ENCODE measurements at regions not wholly inside any gene's neighbourhood (a gene's known extent, or its start where the extent isn't known, plus 50 kb on each side); places are given as distances from the start of the nearest gene placed in this dataset.
"Not testable (repeated sequence)": the region's sequence is repeated elsewhere in the genome, so short reads cannot be mapped to it uniquely, and the experiment has no call there.

GRCh38 chr18:22691946-22692710, 241.0 kb upstream of the RBBP8 start:
- H3K27ac Mint-ChIP-seq: no peak overlapping the region
- DNase-seq (ENCODE audit: low spot score in 2 of 2) (no peak), ATAC-seq (ENCODE audit: low read depth) (no peak)
- no peaks in the 10 kb centered on the region for H3K4me1 Mint-ChIP-seq
- H3K4me3 Mint-ChIP-seq: no peak overlapping the region
- no peaks in the 10 kb centered on the region for H3K36me3 Mint-ChIP-seq
- H3K27me3 Mint-ChIP-seq: peaks cover under 1% of the 10 kb centered on the region
- H3K9me3 Mint-ChIP-seq: peaks cover 3% of the 10 kb centered on the region

- DNase-seq (ENCODE audit: low spot score in 2 of 2) (no peak), ATAC-seq (ENCODE audit: low read depth) (no peak)
These were observed 238.2 kb upstream of the RBBP8 start for GRCh38 chr18:22694954-22695353.

GRCh38 chr18:22695674-22696073, 237.5 kb upstream of the RBBP8 start:
- ATAC-seq (ENCODE audit: low read depth) (no peak), DNase-seq (ENCODE audit: low spot score in 2 of 2) (no peak)
- H3K36me3 Mint-ChIP-seq: no peaks in the 10 kb centered on the region
- no peaks in the 10 kb centered on the region for H3K4me1 Mint-ChIP-seq
- H3K4me3 Mint-ChIP-seq: no peak overlapping the region
- peaks cover 5% of the 10 kb centered on the region for H3K9me3 Mint-ChIP-seq
- peaks cover 3% of the 10 kb centered on the region for H3K27me3 Mint-ChIP-seq
- no peak overlapping the region for H3K27ac Mint-ChIP-seq

More at GRCh38 chr18:22694954-22695353, 238.2 kb upstream of the RBBP8 start:
- Mint-ChIP-seq H3K27me3 (peaks cover 2% of the 10 kb centered on the region), H3K9me3 (peaks cover 5% of the 10 kb centered on the region), H3K27ac (no peak overlapping the region), H3K36me3 (no peaks in the 10 kb centered on the region), H3K4me1 (no peaks in the 10 kb centered on the region), H3K4me3 (no peak overlapping the region)

- H3K27me3 Mint-ChIP-seq: peaks cover 3% of the 10 kb centered on the region
- DNase-seq (ENCODE audit: low spot score in 2 of 2): no peak
- H3K4me3 Mint-ChIP-seq: no peak overlapping the region
- no peaks in the 10 kb centered on the region for H3K4me1 Mint-ChIP-seq
- no peak overlapping the region for H3K27ac Mint-ChIP-seq
- no peak for ATAC-seq (ENCODE audit: low read depth)
- H3K36me3 Mint-ChIP-seq: no peaks in the 10 kb centered on the region
- peaks cover 5% of the 10 kb centered on the region for H3K9me3 Mint-ChIP-seq
These were observed 235.6 kb upstream of the RBBP8 start for GRCh38 chr18:22697561-22697960.

- Mint-ChIP-seq H3K9me3 (peaks cover 5% of the 10 kb centered on the region), H3K27me3 (peaks cover 3% of the 10 kb centered on the region), H3K4me1 (no peaks in the 10 kb centered on the region), H3K27ac (no peak overlapping the region), H3K36me3 (no peaks in the 10 kb centered on the region), H3K4me3 (no peak overlapping the region)
- DNase-seq (ENCODE audit: low spot score in 2 of 2): no peak
- ATAC-seq (ENCODE audit: low read depth): no peak
These were observed 234.4 kb upstream of the RBBP8 start for GRCh38 chr18:22698711-22699110.

GRCh38 chr18:22699629-22700028, 233.5 kb upstream of the RBBP8 start:
- Mint-ChIP-seq H3K36me3 (no peaks in the 10 kb centered on the region), H3K9me3 (peaks cover 2% of the 10 kb centered on the region), H3K4me1 (no peaks in the 10 kb centered on the region), H3K27ac (no peak overlapping the region), H3K27me3 (peaks cover 3% of the 10 kb centered on the region), H3K4me3 (no peak overlapping the region)
- DNase-seq (ENCODE audit: low spot score in 2 of 2) (no peak), ATAC-seq (ENCODE audit: low read depth) (no peak)

- ATAC-seq (ENCODE audit: low read depth) (no peak), DNase-seq (ENCODE audit: low spot score in 2 of 2) (no peak)
- Mint-ChIP-seq H3K27ac (no peak overlapping the region), H3K36me3 (no peaks in the 10 kb centered on the region), H3K27me3 (peaks cover 3% of the 10 kb centered on the region), H3K4me1 (no peaks in the 10 kb centered on the region), H3K4me3 (no peak overlapping the region), H3K9me3 (peaks cover 2% of the 10 kb centered on the region)
These were observed 232.2 kb upstream of the RBBP8 start for GRCh38 chr18:22700920-22701319.

- ATAC-seq (ENCODE audit: low read depth) (no peak), DNase-seq (ENCODE audit: low spot score in 2 of 2) (no peak)
- no peak overlapping the region for H3K27ac Mint-ChIP-seq
- H3K4me3 Mint-ChIP-seq: no peak overlapping the region
- peaks cover 4% of the 10 kb centered on the region for H3K9me3 Mint-ChIP-seq
- H3K4me1 Mint-ChIP-seq: no peaks in the 10 kb centered on the region
- peaks cover 3% of the 10 kb centered on the region for H3K27me3 Mint-ChIP-seq
- no peaks in the 10 kb centered on the region for H3K36me3 Mint-ChIP-seq
These were observed 231.8 kb upstream of the RBBP8 start for GRCh38 chr18:22701326-22701725.

- Mint-ChIP-seq H3K4me3 (no peak overlapping the region), H3K27me3 (peaks cover 3% of the 10 kb centered on the region), H3K4me1 (no peaks in the 10 kb centered on the region), H3K9me3 (peaks cover 4% of the 10 kb centered on the region), H3K27ac (no peak overlapping the region), H3K36me3 (no peaks in the 10 kb centered on the region)
- no peak for DNase-seq (ENCODE audit: low spot score in 2 of 2)
- no peak for ATAC-seq (ENCODE audit: low read depth)
These were observed 231.3 kb upstream of the RBBP8 start for GRCh38 chr18:22701795-22702194.

GRCh38 chr18:22702806-22703205, 230.3 kb upstream of the RBBP8 start:
- H3K4me1 Mint-ChIP-seq: no peaks in the 10 kb centered on the region
- H3K4me3 Mint-ChIP-seq: no peak overlapping the region
- peaks cover 3% of the 10 kb centered on the region for H3K27me3 Mint-ChIP-seq
- H3K36me3 Mint-ChIP-seq: no peaks in the 10 kb centered on the region
- DNase-seq (ENCODE audit: low spot score in 2 of 2) (no peak), ATAC-seq (ENCODE audit: low read depth) (no peak)
- H3K27ac Mint-ChIP-seq: no peak overlapping the region
- H3K9me3 Mint-ChIP-seq: peaks cover 4% of the 10 kb centered on the region

GRCh38 chr18:22703883-22704585, 229.1 kb upstream of the RBBP8 start:
- Mint-ChIP-seq H3K27me3 (peaks cover 3% of the 10 kb centered on the region), H3K4me3 (no peak overlapping the region)
- DNase-seq (ENCODE audit: low spot score in 2 of 2): peak in 1 of 2 donors; percentile 11

GRCh38 chr18:22704586-22704918, 228.6 kb upstream of the RBBP8 start:
- Mint-ChIP-seq H3K36me3 (no peaks in the 10 kb centered on the region), H3K4me1 (no peaks in the 10 kb centered on the region), H3K4me3 (no peak overlapping the region), H3K27me3 (peaks cover 3% of the 10 kb centered on the region), H3K27ac (no peak overlapping the region), H3K9me3 (peaks cover 4% of the 10 kb centered on the region)
- no peak for DNase-seq (ENCODE audit: low spot score in 2 of 2)
- ATAC-seq (ENCODE audit: low read depth): no peak

More at GRCh38 chr18:22703883-22704585, 229.1 kb upstream of the RBBP8 start:
- no peak for ATAC-seq (ENCODE audit: low read depth)
- Mint-ChIP-seq H3K9me3 (peaks cover 4% of the 10 kb centered on the region), H3K36me3 (no peaks in the 10 kb centered on the region), H3K27ac (no peak overlapping the region), H3K4me1 (no peaks in the 10 kb centered on the region)

- Mint-ChIP-seq H3K4me3 (no peak overlapping the region), H3K4me1 (no peaks in the 10 kb centered on the region), H3K36me3 (no peaks in the 10 kb centered on the region), H3K27me3 (no peaks in the 10 kb centered on the region), H3K9me3 (peaks cover 2% of the 10 kb centered on the region), H3K27ac (no peak overlapping the region)
- ATAC-seq (ENCODE audit: low read depth) (no peak), DNase-seq (ENCODE audit: low spot score in 2 of 2) (no peak)
These were observed 227.8 kb upstream of the RBBP8 start for GRCh38 chr18:22705328-22705727.

GRCh38 chr18:22706025-22706424, 227.1 kb upstream of the RBBP8 start:
- not testable (repeated sequence) for H3K9me3 Mint-ChIP-seq; H3K4me1 Mint-ChIP-seq; H3K27ac Mint-ChIP-seq; ATAC-seq (ENCODE audit: low read depth); H3K36me3 Mint-ChIP-seq; H3K4me3 Mint-ChIP-seq; H3K27me3 Mint-ChIP-seq; DNase-seq (ENCODE audit: low spot score in 2 of 2)
